MM.1S (cell line): ENCODE measurements at regions not wholly inside any gene's neighbourhood (a gene's known extent, or its start where the extent isn't known, plus 50 kb on each side); places are given as distances from the start of the nearest gene placed in this dataset.

Source experiments
- EZH2 ChIP-seq: fragments of 300-600 bp; sonication (generic); optimal IDR thresholded peaks from 2 replicates; pipeline ENCODE3; 2017; ENCODE audit warnings: low read depth, mild to moderate bottlenecking, antibody characterized with exemption, low read length, mixed read lengths
- EZH2phosphoT487 ChIP-seq: fragments of 300-600 bp; sonication (generic); IDR thresholded peaks from 2 replicates; pipeline ENCODE4 v1.6.1; 2018; ENCODE audit warnings: antibody characterized with exemption, low read length
- TF ChIP-seq, protein P1 (sequence below): fragments of 300-600 bp; sonication (generic); IDR thresholded peaks from 2 replicates; pipeline ENCODE4 v1.5.1; 2016; ENCODE audit warnings: antibody characterized with exemption, low read length, mixed read lengths

DNA sequence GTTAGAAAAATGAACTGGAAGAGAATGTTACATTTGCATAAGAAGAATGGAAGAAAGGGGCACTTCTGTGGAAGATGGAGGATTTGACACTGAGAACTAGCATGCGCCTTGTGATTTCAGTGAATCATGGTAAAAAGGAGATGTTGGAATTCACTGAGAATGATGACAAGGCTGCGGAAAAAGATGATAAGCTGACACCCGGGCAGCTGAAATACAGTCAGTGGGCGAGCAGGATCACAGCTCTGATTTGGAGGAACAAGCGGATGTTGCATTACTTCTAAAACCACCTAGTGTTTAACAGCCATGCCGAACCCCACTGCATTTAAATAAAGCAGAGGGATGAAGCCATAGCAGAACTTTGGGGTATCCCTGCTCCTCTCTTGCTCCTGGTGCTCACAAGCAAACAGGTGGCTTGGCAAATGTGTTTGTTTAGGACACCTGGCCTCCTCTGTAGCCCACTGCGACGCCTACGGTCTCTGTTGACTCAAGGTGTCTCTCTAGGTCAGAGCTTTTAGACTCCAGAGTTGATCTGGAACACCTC lies 134.9 kb downstream of the NDUFA10 start:
- TF ChIP-seq, protein P1, sequence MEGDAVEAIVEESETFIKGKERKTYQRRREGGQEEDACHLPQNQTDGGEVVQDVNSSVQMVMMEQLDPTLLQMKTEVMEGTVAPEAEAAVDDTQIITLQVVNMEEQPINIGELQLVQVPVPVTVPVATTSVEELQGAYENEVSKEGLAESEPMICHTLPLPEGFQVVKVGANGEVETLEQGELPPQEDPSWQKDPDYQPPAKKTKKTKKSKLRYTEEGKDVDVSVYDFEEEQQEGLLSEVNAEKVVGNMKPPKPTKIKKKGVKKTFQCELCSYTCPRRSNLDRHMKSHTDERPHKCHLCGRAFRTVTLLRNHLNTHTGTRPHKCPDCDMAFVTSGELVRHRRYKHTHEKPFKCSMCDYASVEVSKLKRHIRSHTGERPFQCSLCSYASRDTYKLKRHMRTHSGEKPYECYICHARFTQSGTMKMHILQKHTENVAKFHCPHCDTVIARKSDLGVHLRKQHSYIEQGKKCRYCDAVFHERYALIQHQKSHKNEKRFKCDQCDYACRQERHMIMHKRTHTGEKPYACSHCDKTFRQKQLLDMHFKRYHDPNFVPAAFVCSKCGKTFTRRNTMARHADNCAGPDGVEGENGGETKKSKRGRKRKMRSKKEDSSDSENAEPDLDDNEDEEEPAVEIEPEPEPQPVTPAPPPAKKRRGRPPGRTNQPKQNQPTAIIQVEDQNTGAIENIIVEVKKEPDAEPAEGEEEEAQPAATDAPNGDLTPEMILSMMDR: no peak
- TF ChIP-seq EZH2 (no peak), EZH2phosphoT487 (no peak)
